HepG2 (cell line): ENCODE measurements at regions not wholly inside any gene's neighbourhood (a gene's known extent, or its start where the extent isn't known, plus 50 kb on each side); places are given as distances from the start of the nearest gene placed in this dataset.
"Not testable (repeated sequence)": the region's sequence is repeated elsewhere in the genome, so short reads cannot be mapped to it uniquely, and the experiment has no call there.

ENCODE experiments used
- ATAC-seq: fragments of 200-7000 bp; cut with Tn5 transposase; 3 replicates; pipeline ENCODE4 v1.9.1; 2020; ENCODE audit warnings: mild to moderate bottlenecking, moderate library complexity
- BruUV-seq: library from RNA; stranded (reverse); fragments of 400-500 nt; replicated peaks from 2 replicates; lab custom pipeline; 2021; lab: Mats Ljungman, UMichigan
- CTCF ChIA-PET: fragments of 300-600 bp; formaldehyde crosslinking; extraction: SDS; loops from one replicate; lab custom pipeline; 2021; ENCODE audit warnings: low total read pairs, inconsistent platforms, low intra/inter-chr PET ratio; lab: Yijun Ruan, JAX
- POLR2A ChIA-PET: fragments of 350-600 bp; sonication (Branson Sonifier 250); formaldehyde crosslinking; loops from one replicate; lab custom pipeline; 2020; ENCODE audit warnings: antibody characterized with exemption, inconsistent platforms; lab: Yijun Ruan, JAX
- DNase-seq: peaks from one replicate; pipeline ENCODE4 v3.0.0-alpha.2; 2015; ENCODE audit warnings: low spot score
- FAIRE-seq: peaks from 3 replicates; lab custom pipeline; 2011; peaks lifted over from hg19 to GRCh38; lab: Jason Lieb, UNC
- H2AFZ ChIP-seq: one replicate; pipeline ENCODE4 v1.6.1; 2011; ENCODE audit warnings: low read length, inconsistent platforms
- H3K27ac ChIP-seq: fragments of 300-600 bp; 3 replicates; pipeline ENCODE4 v1.8.0; 2011; ENCODE audit warnings: mixed run types, mild to moderate bottlenecking, mixed read lengths, low read length, inconsistent platforms; ENCODE audit not compliant: insufficient read depth; ENCODE audit errors: extremely low read length
- H3K27me3 ChIP-seq, 2 experiments: fragments of 200-600 bp in 1 of 2; 2 replicates in 1 of 2; 3 replicates in 1 of 2; pipeline versions ENCODE4 v1.6.0 to v1.8.0; 2011; ENCODE audit warnings: low read length in 2 of 2, mild to moderate bottlenecking in 2 of 2, moderate library complexity in 2 of 2, inconsistent platforms in 1 of 2; ENCODE audit not compliant: insufficient read depth in 2 of 2, control insufficient read depth in 1 of 2
- H3K36me3 ChIP-seq, 2 experiments: fragments of 200-600 bp in 1 of 2; replicated peaks in 1 of 2; 2 replicates in 1 of 2; 3 replicates in 1 of 2; pipeline versions ENCODE4 v1.5.1 to v1.8.0; 2011; ENCODE audit warnings: low read length in 2 of 2, inconsistent platforms in 1 of 2; ENCODE audit not compliant: insufficient read depth in 2 of 2, control insufficient read depth in 1 of 2
- H3K4me1 ChIP-seq: 2 replicates; pipeline ENCODE4 v1.5.1; 2012; ENCODE audit warnings: low read length, inconsistent platforms; ENCODE audit not compliant: insufficient read depth
- H3K4me2 ChIP-seq: 2 replicates; pipeline ENCODE4 v1.6.0; 2011; ENCODE audit warnings: low read depth, low read length, inconsistent platforms
- H3K4me3 ChIP-seq, 3 experiments: fragments of 200-600 bp in 1 of 3; sonication (generic), shearing (Covaris generic) in 1 of 3; replicated peaks in 1 of 3; 2 replicates each; pipeline ENCODE4 v1.5.1; 2011 to 2016; ENCODE audit warnings: low read length in 3 of 3, inconsistent platforms in 2 of 3, low read depth in 2 of 3, mild to moderate bottlenecking in 2 of 3, control low read depth in 1 of 3, mixed read lengths in 1 of 3; ENCODE audit not compliant: insufficient read depth in 1 of 3
- H3K79me2 ChIP-seq: one replicate; pipeline ENCODE4 v1.6.1; 2011; ENCODE audit warnings: low read length, inconsistent platforms; ENCODE audit not compliant: insufficient read depth
- H3K9ac ChIP-seq: 2 replicates; pipeline ENCODE4 v1.6.0; 2011; ENCODE audit warnings: mild to moderate bottlenecking, low read depth, low read length, inconsistent platforms; ENCODE audit not compliant: insufficient read depth
- H3K9me3 ChIP-seq: 2 replicates; pipeline ENCODE4 v1.5.1; 2012; ENCODE audit warnings: mild to moderate bottlenecking, low read length
- H4K20me1 ChIP-seq: 2 replicates; pipeline ENCODE4 v1.6.0; 2011; ENCODE audit warnings: inconsistent platforms, mild to moderate bottlenecking, low read length, moderate library complexity; ENCODE audit not compliant: insufficient read depth
- ETV5 ChIP-seq: IDR thresholded peaks from 2 replicates; pipeline ENCODE4 v1.6.1; 2018; ENCODE audit warnings: missing biosample characterization, missing genetic modification reagents, inconsistent platforms, borderline replicate concordance
- IRF2 ChIP-seq: IDR thresholded peaks from 2 replicates; pipeline ENCODE4 v1.6.1; 2018; ENCODE audit warnings: missing genetic modification reagents, missing compliant biosample characterization
- IRX3 ChIP-seq: sonication (generic); formaldehyde crosslinking; IDR thresholded peaks from 2 replicates; pipeline ENCODE4 v1.8.1; 2023; ENCODE audit warnings: mild to moderate bottlenecking, low read depth, missing genetic modification reagents, borderline replicate concordance
- REPIN1 ChIP-seq: sonication (generic); formaldehyde crosslinking; IDR thresholded peaks from 2 replicates; pipeline ENCODE4 v1.8.0; 2022; ENCODE audit warnings: missing genetic modification reagents, low read depth, mild to moderate bottlenecking, borderline replicate concordance
- SIX4 ChIP-seq: sonication (generic); formaldehyde crosslinking; IDR thresholded peaks from 2 replicates; pipeline ENCODE4 v1.4.0; 2020; ENCODE audit warnings: missing genetic modification reagents
- ZNF614 ChIP-seq: IDR thresholded peaks from 2 replicates; pipeline ENCODE4 v1.6.1; 2018; ENCODE audit warnings: missing biosample characterization, missing genetic modification reagents, inconsistent platforms, borderline replicate concordance
- ZZZ3 ChIP-seq: sonication (generic); formaldehyde crosslinking; IDR thresholded peaks from 2 replicates; pipeline ENCODE4 v1.4.0; 2020; ENCODE audit warnings: missing genetic modification reagents, mild to moderate bottlenecking, borderline replicate concordance
- WGBS: methylation state at CpG from one replicate; pipeline ENCODE4 v1.1.6; 2017; ENCODE audit warnings: low lambda C conversion rate; 5-methylcytosine and 5-hydroxymethylcytosine counted together
- in situ Hi-C: cut with HindIII; loops from 2 replicates; pipeline ENCODE4 v1.10.0; 2017; ENCODE audit warnings: low pct_unique_long_range_greater_than_20kb; ENCODE audit not compliant: extremely low pct_ligation_motif_present
- intact Hi-C: fragments of 100-400 bp; cut with micrococcal nuclease; formaldehyde crosslinking; loops from one replicate; pipeline ENCODE4 v1.10.0; 2022; ENCODE audit not compliant: unreplicated experiment
- TF ChIP-seq, protein P1 (sequence below): sonication (generic); formaldehyde crosslinking; IDR thresholded peaks from 2 replicates; pipeline ENCODE4 v1.5.0; 2020; ENCODE audit warnings: missing genetic modification reagents
- TF ChIP-seq, protein P2 (sequence below): sonication (generic); formaldehyde crosslinking; IDR thresholded peaks from 2 replicates; pipeline ENCODE4 v1.5.0; 2020; ENCODE audit warnings: mild to moderate bottlenecking, missing genetic modification reagents, moderate library complexity
- TF ChIP-seq, protein P3 (sequence below): sonication (generic); formaldehyde crosslinking; IDR thresholded peaks from 2 replicates; pipeline ENCODE4 v1.5.0; 2020; ENCODE audit warnings: missing genetic modification reagents, mild to moderate bottlenecking, borderline replicate concordance

- Histone ChIP-seq H3K36me3 (no peaks in the 10 kb centered on the region), H3K4me2 (no peak overlapping the region), H2AFZ (no peak overlapping the region), H3K79me2 (no peaks in the 10 kb centered on the region), H3K9ac (no peak overlapping the region), H3K9me3 (no peaks in the 10 kb centered on the region; the same call in 1 of the 2 replicates), H4K20me1 (no peaks in the 10 kb centered on the region), H3K27me3 (peaks cover 0 to 3% of the 10 kb centered on the region in 2 experiments; a peak in 2 of 5 replicates), H3K4me1 (no peaks in the 10 kb centered on the region), H3K27ac (no peak overlapping the region), H3K4me3 (no peak overlapping the region)
- CTCF ChIA-PET: no interaction called here
- no peak for FAIRE-seq
- BruUV-seq: no TSS peak
- WGBS: 17% methylated on average over 1 of the region's 5 CpGs
- in situ Hi-C loops: no loop called here
- DNase-seq: no peak
- POLR2A ChIA-PET: no interaction called here
- no peak for TF ChIP-seq IRX3 (CRISPR knock-in tag)
- TF ChIP-seq, protein P1, sequence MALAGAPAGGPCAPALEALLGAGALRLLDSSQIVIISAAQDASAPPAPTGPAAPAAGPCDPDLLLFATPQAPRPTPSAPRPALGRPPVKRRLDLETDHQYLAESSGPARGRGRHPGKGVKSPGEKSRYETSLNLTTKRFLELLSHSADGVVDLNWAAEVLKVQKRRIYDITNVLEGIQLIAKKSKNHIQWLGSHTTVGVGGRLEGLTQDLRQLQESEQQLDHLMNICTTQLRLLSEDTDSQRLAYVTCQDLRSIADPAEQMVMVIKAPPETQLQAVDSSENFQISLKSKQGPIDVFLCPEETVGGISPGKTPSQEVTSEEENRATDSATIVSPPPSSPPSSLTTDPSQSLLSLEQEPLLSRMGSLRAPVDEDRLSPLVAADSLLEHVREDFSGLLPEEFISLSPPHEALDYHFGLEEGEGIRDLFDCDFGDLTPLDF (CRISPR knock-in tag): no peak
- no peak for TF ChIP-seq REPIN1 (CRISPR knock-in tag)
- TF ChIP-seq, protein P2, sequence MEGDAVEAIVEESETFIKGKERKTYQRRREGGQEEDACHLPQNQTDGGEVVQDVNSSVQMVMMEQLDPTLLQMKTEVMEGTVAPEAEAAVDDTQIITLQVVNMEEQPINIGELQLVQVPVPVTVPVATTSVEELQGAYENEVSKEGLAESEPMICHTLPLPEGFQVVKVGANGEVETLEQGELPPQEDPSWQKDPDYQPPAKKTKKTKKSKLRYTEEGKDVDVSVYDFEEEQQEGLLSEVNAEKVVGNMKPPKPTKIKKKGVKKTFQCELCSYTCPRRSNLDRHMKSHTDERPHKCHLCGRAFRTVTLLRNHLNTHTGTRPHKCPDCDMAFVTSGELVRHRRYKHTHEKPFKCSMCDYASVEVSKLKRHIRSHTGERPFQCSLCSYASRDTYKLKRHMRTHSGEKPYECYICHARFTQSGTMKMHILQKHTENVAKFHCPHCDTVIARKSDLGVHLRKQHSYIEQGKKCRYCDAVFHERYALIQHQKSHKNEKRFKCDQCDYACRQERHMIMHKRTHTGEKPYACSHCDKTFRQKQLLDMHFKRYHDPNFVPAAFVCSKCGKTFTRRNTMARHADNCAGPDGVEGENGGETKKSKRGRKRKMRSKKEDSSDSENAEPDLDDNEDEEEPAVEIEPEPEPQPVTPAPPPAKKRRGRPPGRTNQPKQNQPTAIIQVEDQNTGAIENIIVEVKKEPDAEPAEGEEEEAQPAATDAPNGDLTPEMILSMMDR: no peak
- no peak for TF ChIP-seq IRF2 (CRISPR knock-in tag)
- no peak for TF ChIP-seq SIX4
- TF ChIP-seq ZZZ3 (CRISPR knock-in tag): no peak
- no peak for TF ChIP-seq ZNF614 (CRISPR knock-in tag)
- TF ChIP-seq, protein P3, sequence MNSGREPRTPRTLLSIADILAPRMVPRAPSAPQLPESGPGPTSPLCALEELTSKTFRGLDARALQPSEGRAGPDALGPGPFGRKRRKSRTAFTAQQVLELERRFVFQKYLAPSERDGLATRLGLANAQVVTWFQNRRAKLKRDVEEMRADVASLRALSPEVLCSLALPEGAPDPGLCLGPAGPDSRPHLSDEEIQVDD (CRISPR knock-in tag): no peak
- TF ChIP-seq ETV5: no peak
- intact Hi-C loops: no loop called here
- no peak for ATAC-seq
These were observed 296.5 kb downstream of the SIPA1L2 start for GRCh38 chr1:232333419-232333767.

DNA sequence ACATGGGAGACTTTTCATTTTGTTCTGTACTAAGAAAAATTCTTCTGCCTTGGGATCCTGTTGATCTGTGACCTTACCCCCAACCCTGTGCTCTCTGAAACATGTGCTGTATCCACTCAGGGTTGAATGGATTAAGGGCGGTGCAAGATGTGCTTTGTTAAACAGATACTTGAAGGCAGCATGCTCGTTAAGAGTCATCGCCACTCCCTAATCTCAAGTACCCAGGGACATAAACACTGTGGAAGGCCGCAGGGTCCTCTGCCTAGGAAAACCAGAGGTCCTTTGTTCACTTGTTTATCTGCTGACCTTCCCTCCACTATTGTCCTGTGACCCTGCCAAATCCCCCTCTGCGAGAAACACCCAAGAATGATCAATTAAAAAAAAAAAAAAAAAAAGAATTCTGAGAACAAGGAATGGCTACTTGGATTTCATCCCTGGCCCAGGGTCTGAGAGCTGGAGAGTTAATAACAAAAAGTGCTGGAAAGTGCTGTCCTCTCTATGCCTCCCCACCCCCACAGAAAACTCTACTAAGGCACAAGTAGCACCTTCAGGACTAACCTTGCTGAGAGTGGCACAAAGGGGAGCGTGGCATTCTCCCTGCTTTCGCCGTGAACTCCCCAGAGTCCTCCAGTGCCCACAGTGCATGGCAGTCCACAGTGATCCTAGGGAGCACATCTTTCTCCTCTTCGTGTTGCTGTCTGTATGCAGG lies 297.1 kb downstream of the SIPA1L2 start:
- H3K4me1 ChIP-seq, H3K79me2 ChIP-seq, CTCF ChIA-PET, intact Hi-C loops, DNase-seq, H3K4me3 ChIP-seq, H3K4me2 ChIP-seq, H3K9ac ChIP-seq, H3K9me3 ChIP-seq, H4K20me1 ChIP-seq, H3K27me3 ChIP-seq, H2AFZ ChIP-seq, POLR2A ChIA-PET, in situ Hi-C loops, FAIRE-seq, ATAC-seq, H3K36me3 ChIP-seq, H3K27ac ChIP-seq, BruUV-seq: not testable (repeated sequence)
- 38% methylated on average over 3 of the region's 9 CpGs for WGBS
